WTC11 (cell line): ENCODE measurements at regions not wholly inside any gene's neighbourhood (a gene's known extent, or its start where the extent isn't known, plus 50 kb on each side); places are given as distances from the start of the nearest gene placed in this dataset.
A peak's percentile ranks its signal among the peaks of the same experiment; 100 is the strongest.

Experiments used
- ATAC-seq: fragments of 200-7000 bp; cut with Tn5 transposase; 2 replicates; pipeline ENCODE4 v1.10.0; 2021; ENCODE audit warnings: mild to moderate bottlenecking, moderate library complexity
- CTCF ChIA-PET: fragments of 300-600 bp; sonication (Branson Sonifier 250); formaldehyde crosslinking; loops from one replicate; lab custom pipeline; 2021; ENCODE audit warnings: antibody characterized with exemption; lab: Charles Lee
- POLR2A ChIA-PET: fragments of 350-600 bp; sonication (Branson Sonifier 250); formaldehyde crosslinking; loops from one replicate; lab custom pipeline; 2021; ENCODE audit warnings: antibody characterized with exemption; lab: Charles Lee
- DNase-seq: peaks from one replicate; pipeline ENCODE4 v3.0.0; 2021; ENCODE audit warnings: low spot score
- H3K27ac Mint-ChIP-seq: 2 replicates; pipeline ENCODE4 v1.8.0; 2021; ENCODE audit warnings: mixed read lengths
- H3K27me3 Mint-ChIP-seq: 2 replicates; pipeline ENCODE4 v1.8.0; 2021; ENCODE audit warnings: low read depth, mild to moderate bottlenecking, moderate library complexity, mixed read lengths
- H3K36me3 Mint-ChIP-seq: 2 replicates; pipeline ENCODE4 v1.8.0; 2021; ENCODE audit warnings: mixed read lengths
- H3K4me1 Mint-ChIP-seq: 2 replicates; pipeline ENCODE4 v1.8.0; 2022; ENCODE audit warnings: mixed read lengths
- H3K4me3 Mint-ChIP-seq: 2 replicates; pipeline ENCODE4 v1.8.0; 2021; ENCODE audit warnings: mild to moderate bottlenecking, moderate library complexity, mixed read lengths
- H3K9me3 Mint-ChIP-seq: 2 replicates; pipeline ENCODE4 v1.8.0; 2021; ENCODE audit warnings: mixed read lengths
- FOXK1 ChIP-seq: sonication (generic); formaldehyde crosslinking; IDR thresholded peaks from 2 replicates; pipeline ENCODE4 v1.8.0; 2022; ENCODE audit warnings: mild to moderate bottlenecking, moderate library complexity, missing genetic modification reagents
- FOXP1 ChIP-seq: sonication (generic); formaldehyde crosslinking; IDR thresholded peaks from 2 replicates; pipeline ENCODE4 v1.8.0; 2022; ENCODE audit warnings: missing genetic modification reagents, mild to moderate bottlenecking, moderate library complexity, borderline replicate concordance
- GABPB1 ChIP-seq: sonication (generic); formaldehyde crosslinking; IDR thresholded peaks from 2 replicates; pipeline ENCODE4 v1.8.1; 2023; ENCODE audit warnings: mild to moderate bottlenecking, missing genetic modification reagents
- GRHL2 ChIP-seq: fragments of 250-450 bp; sonication (Bioruptor Pico); IDR thresholded peaks from 2 replicates; pipeline ENCODE4 v1.8.0; 2022; ENCODE audit warnings: mild to moderate bottlenecking, moderate library complexity; ENCODE audit not compliant: insufficient replicate concordance, severe bottlenecking
- JUN ChIP-seq: sonication (generic); formaldehyde crosslinking; IDR thresholded peaks from 2 replicates; pipeline ENCODE4 v1.8.0; 2023; ENCODE audit warnings: mild to moderate bottlenecking, missing genetic modification reagents
- KAT7 ChIP-seq: sonication (generic); formaldehyde crosslinking; IDR thresholded peaks from 2 replicates; pipeline ENCODE4 v1.8.1; 2023; ENCODE audit warnings: missing genetic modification reagents, mild to moderate bottlenecking, borderline replicate concordance
- MXD4 ChIP-seq: fragments of 250-450 bp; sonication (Bioruptor Pico); IDR thresholded peaks from 2 replicates; pipeline ENCODE4 v1.8.0; 2021; ENCODE audit warnings: mild to moderate bottlenecking, moderate library complexity, borderline replicate concordance
- NR1H2 ChIP-seq: sonication (generic); formaldehyde crosslinking; IDR thresholded peaks from 2 replicates; pipeline ENCODE4 v1.9.0; 2021; ENCODE audit warnings: mild to moderate bottlenecking, moderate library complexity, missing genetic modification reagents
- NR2C2 ChIP-seq: sonication (generic); formaldehyde crosslinking; IDR thresholded peaks from 2 replicates; pipeline ENCODE4 v1.8.0; 2022; ENCODE audit warnings: mild to moderate bottlenecking, missing genetic modification reagents
- RELA ChIP-seq: sonication (generic); formaldehyde crosslinking; IDR thresholded peaks from 2 replicates; pipeline ENCODE4 v1.8.1; 2022; ENCODE audit warnings: missing genetic modification reagents, mild to moderate bottlenecking, borderline replicate concordance
- RORB ChIP-seq: fragments of 250-450 bp; sonication (Bioruptor Pico); IDR thresholded peaks from 2 replicates; pipeline ENCODE4 v1.9.0; 2021; ENCODE audit warnings: mild to moderate bottlenecking
- SOX15 ChIP-seq: fragments of 250-450 bp; sonication (Bioruptor Pico); IDR thresholded peaks from 2 replicates; pipeline ENCODE4 v1.9.0; 2021; ENCODE audit warnings: mild to moderate bottlenecking
- TCF7 ChIP-seq: sonication (generic); formaldehyde crosslinking; IDR thresholded peaks from 2 replicates; pipeline ENCODE4 v1.8.0; 2022; ENCODE audit warnings: mild to moderate bottlenecking, low read depth, missing genetic modification reagents, moderate library complexity
- ZNF219 ChIP-seq: sonication (generic); formaldehyde crosslinking; IDR thresholded peaks from 2 replicates; pipeline ENCODE4 v1.8.0; 2023; ENCODE audit warnings: missing genetic modification reagents, mild to moderate bottlenecking, borderline replicate concordance
- ZNF232 ChIP-seq: sonication (generic); formaldehyde crosslinking; IDR thresholded peaks from 2 replicates; pipeline ENCODE4 v1.8.0; 2022; ENCODE audit warnings: mild to moderate bottlenecking, missing genetic modification reagents
- ZNF396 ChIP-seq: fragments of 250-450 bp; sonication (Bioruptor Pico); IDR thresholded peaks from 2 replicates; pipeline ENCODE4 v1.8.0; 2021; ENCODE audit warnings: mild to moderate bottlenecking, moderate library complexity, borderline replicate concordance
- TF ChIP-seq, protein P1 (sequence below): sonication (generic); formaldehyde crosslinking; IDR thresholded peaks from 2 replicates; pipeline ENCODE4 v1.8.1; 2023; ENCODE audit warnings: mild to moderate bottlenecking, missing genetic modification reagents, moderate library complexity
- TF ChIP-seq, protein P2 (sequence below): sonication (generic); formaldehyde crosslinking; conservative IDR thresholded peaks from 2 replicates; pipeline ENCODE4 v1.8.1; 2022; ENCODE audit warnings: mild to moderate bottlenecking, missing genetic modification reagents
- TF ChIP-seq, protein P3 (sequence below): fragments of 250-450 bp; sonication (Bioruptor Pico); IDR thresholded peaks from 2 replicates; pipeline ENCODE4 v1.8.0; 2021; ENCODE audit warnings: mild to moderate bottlenecking
- TF ChIP-seq, protein P4 (sequence below): sonication (generic); formaldehyde crosslinking; IDR thresholded peaks from 2 replicates; pipeline ENCODE4 v1.8.0; 2023; ENCODE audit warnings: missing genetic modification reagents
- TF ChIP-seq, protein P5 (sequence below): sonication (generic); formaldehyde crosslinking; IDR thresholded peaks from 2 replicates; pipeline ENCODE4 v1.8.1; 2022; ENCODE audit warnings: mild to moderate bottlenecking, missing genetic modification reagents, moderate library complexity, borderline replicate concordance

DNA sequence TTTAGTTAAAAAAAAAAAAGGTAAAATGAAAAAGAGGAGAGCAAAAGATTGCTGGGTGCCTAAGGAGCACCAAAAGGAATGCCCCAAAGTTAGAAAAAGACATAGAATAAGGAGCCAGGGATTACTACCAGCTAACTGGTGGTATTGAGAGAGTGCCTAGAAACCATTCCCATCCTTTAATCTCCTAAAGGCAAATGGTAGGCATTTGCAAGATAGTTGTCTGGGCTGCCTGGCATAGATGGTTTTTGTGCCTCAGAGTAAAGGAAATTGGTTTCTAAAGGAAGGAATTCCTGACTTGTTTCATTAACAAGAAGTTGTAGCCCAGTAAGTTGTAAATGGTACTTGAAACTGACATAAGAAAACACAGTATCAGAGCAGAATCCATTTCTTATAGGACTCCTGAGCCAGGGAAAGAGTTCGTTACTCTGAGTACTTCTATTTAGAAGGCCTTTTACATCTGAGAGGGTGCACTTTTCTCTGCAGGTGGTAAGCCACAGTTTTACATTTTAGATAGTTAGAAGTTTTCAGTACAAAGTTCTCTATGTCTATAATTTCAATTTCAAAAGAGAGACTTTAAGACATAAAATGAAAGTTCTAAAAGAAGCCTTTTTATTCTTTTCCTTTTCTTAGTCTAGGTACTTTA is 92.6 kb downstream of the OLFM4 start:
- POLR2A ChIA-PET = interaction anchor here (0.5 to 0.6 kb wide), 2 partner anchors 205 to 492 kb away, joined by 3 to 4 read pairs; no protein-coding TSS in a partner anchor

DNA sequence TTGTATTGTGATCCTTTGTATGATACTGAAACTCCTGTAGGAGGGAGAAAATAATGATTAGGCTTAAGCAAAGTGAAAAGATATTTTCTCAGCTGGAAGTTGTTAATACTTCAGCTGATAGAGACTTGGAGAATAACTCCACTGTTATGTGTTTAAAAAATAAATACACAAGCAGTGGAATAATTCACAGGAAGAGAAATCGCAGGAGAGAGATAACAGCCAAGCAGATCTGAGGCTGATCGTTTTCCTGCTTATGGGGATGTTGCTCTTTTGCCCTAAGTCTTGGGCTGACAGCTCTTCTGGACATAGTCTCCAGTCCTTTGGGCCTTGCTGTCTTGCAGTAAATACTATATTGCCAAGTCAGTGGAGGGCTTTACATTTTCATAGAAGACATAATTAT is 93.3 kb downstream of the OLFM4 start:
- H3K36me3 Mint-ChIP-seq = peaks cover 20% of the 10 kb centered on the region
- peaks cover 4% of the 10 kb centered on the region; the same call in 1 of the 2 replicates for H3K27me3 Mint-ChIP-seq
- H3K27ac Mint-ChIP-seq = no peak overlapping the region
- ChIA-PET POLR2A (interaction anchor here (0.5 kb wide), 1 partner anchor 206 kb away, joined by 4 read pairs; no protein-coding TSS in a partner anchor), CTCF (no interaction called here)
- DNase-seq = no peak
- TF ChIP-seq, protein P1, sequence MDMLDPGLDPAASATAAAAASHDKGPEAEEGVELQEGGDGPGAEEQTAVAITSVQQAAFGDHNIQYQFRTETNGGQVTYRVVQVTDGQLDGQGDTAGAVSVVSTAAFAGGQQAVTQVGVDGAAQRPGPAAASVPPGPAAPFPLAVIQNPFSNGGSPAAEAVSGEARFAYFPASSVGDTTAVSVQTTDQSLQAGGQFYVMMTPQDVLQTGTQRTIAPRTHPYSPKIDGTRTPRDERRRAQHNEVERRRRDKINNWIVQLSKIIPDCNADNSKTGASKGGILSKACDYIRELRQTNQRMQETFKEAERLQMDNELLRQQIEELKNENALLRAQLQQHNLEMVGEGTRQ (CRISPR knock-in tag) = no peak
- TF ChIP-seq RORB = no peak
- TF ChIP-seq MXD4 (CRISPR knock-in tag) = no peak
- TF ChIP-seq KAT7 (CRISPR knock-in tag) = no peak
- TF ChIP-seq TCF7 (CRISPR knock-in tag) = no peak
- TF ChIP-seq, protein P2, sequence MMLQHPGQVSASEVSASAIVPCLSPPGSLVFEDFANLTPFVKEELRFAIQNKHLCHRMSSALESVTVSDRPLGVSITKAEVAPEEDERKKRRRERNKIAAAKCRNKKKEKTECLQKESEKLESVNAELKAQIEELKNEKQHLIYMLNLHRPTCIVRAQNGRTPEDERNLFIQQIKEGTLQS (CRISPR knock-in tag) = no peak
- TF ChIP-seq, protein P3, sequence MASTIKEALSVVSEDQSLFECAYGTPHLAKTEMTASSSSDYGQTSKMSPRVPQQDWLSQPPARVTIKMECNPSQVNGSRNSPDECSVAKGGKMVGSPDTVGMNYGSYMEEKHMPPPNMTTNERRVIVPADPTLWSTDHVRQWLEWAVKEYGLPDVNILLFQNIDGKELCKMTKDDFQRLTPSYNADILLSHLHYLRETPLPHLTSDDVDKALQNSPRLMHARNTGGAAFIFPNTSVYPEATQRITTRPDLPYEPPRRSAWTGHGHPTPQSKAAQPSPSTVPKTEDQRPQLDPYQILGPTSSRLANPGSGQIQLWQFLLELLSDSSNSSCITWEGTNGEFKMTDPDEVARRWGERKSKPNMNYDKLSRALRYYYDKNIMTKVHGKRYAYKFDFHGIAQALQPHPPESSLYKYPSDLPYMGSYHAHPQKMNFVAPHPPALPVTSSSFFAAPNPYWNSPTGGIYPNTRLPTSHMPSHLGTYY = no peak
- no peak for TF ChIP-seq FOXK1 (CRISPR knock-in tag)
- TF ChIP-seq FOXP1 (CRISPR knock-in tag) = no peak
- TF ChIP-seq ZNF232 (CRISPR knock-in tag) = no peak
- TF ChIP-seq SOX15 = no peak
- TF ChIP-seq, all 79 proteins: peak for 0
- Mint-ChIP-seq H3K4me3 (no peak overlapping the region), H3K4me1 (peaks cover 21% of the 10 kb centered on the region), H3K9me3 (peaks cover 20% of the 10 kb centered on the region)
- no peak for ATAC-seq

More for the DNA sequence above, 92.6 kb downstream of the OLFM4 start:
- 0 out of 2 replicates have a peak overlapping the region, but pooled peaks have one; percentile 50 for H3K27ac Mint-ChIP-seq
- CTCF ChIA-PET = interaction anchor here (1.1 kb wide), 1 partner anchor 274 kb away, joined by 3 read pairs; no protein-coding TSS in a partner anchor
- H3K27me3 Mint-ChIP-seq = peaks cover 4% of the 10 kb centered on the region; the same call in 1 of the 2 replicates
- H3K9me3 Mint-ChIP-seq = peaks cover 27% of the 10 kb centered on the region
- H3K4me3 Mint-ChIP-seq = no peak overlapping the region
- DNase-seq (no peak), ATAC-seq (peak; percentile 91)
- no peak for TF ChIP-seq ZNF232 (CRISPR knock-in tag)
- TF ChIP-seq, protein P3 = no peak
- H3K36me3 Mint-ChIP-seq = peaks cover 24% of the 10 kb centered on the region
- H3K4me1 Mint-ChIP-seq = peaks cover 21% of the 10 kb centered on the region

DNA sequence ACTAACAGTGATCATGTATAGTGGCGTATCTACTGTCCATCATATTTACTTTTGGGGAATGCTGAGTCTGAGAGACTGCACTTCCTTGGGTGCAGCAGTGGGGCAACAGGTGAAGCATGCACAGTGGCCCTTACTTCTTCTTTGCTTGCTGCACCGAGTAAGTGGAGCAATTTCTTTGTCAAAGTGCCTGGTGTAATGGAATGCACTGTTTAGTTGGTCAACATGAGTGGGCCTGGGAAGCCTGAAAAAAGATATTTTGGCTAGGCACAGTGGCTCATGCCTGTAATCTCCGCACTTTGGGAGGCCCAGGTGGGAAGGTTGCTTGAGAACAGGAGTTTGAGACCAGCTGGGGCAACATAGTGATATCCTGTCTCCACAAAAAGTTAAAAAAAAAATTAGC is 94.9 kb downstream of the OLFM4 start:
- peaks cover 6% of the 10 kb centered on the region; the same call in 1 of the 2 replicates for H3K27me3 Mint-ChIP-seq
- no peak for ATAC-seq

More for the DNA sequence above, 94.9 kb downstream of the OLFM4 start:
- no peak for DNase-seq
- TF ChIP-seq, protein P4, sequence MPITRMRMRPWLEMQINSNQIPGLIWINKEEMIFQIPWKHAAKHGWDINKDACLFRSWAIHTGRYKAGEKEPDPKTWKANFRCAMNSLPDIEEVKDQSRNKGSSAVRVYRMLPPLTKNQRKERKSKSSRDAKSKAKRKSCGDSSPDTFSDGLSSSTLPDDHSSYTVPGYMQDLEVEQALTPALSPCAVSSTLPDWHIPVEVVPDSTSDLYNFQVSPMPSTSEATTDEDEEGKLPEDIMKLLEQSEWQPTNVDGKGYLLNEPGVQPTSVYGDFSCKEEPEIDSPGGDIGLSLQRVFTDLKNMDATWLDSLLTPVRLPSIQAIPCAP = no peak
- TF ChIP-seq JUN (CRISPR knock-in tag) (no peak), ZNF396 (CRISPR knock-in tag) (no peak), RELA (CRISPR knock-in tag) (no peak), NR2C2 (CRISPR knock-in tag) (no peak), GRHL2 (CRISPR knock-in tag) (no peak), ZNF219 (CRISPR knock-in tag) (no peak), GABPB1 (CRISPR knock-in tag) (no peak), NR1H2 (CRISPR knock-in tag) (no peak)
- TF ChIP-seq, protein P1 (CRISPR knock-in tag) = no peak
- TF ChIP-seq, protein P5, sequence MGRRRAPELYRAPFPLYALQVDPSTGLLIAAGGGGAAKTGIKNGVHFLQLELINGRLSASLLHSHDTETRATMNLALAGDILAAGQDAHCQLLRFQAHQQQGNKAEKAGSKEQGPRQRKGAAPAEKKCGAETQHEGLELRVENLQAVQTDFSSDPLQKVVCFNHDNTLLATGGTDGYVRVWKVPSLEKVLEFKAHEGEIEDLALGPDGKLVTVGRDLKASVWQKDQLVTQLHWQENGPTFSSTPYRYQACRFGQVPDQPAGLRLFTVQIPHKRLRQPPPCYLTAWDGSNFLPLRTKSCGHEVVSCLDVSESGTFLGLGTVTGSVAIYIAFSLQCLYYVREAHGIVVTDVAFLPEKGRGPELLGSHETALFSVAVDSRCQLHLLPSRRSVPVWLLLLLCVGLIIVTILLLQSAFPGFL (CRISPR knock-in tag) = no peak
- Mint-ChIP-seq H3K36me3 (peaks cover 4% of the 10 kb centered on the region), H3K4me3 (no peak overlapping the region), H3K9me3 (peaks cover 11% of the 10 kb centered on the region), H3K27ac (no peak overlapping the region), H3K4me1 (peaks cover 21% of the 10 kb centered on the region)
- POLR2A ChIA-PET = no interaction called here
- CTCF ChIA-PET = interaction anchor here (1.5 kb wide), 1 partner anchor 156 kb away, joined by 4 read pairs; no protein-coding TSS in a partner anchor
